Smooth muscle cell (in vitro differentiated cells): ENCODE measurements at regions not wholly inside any gene's neighbourhood (a gene's known extent, or its start where the extent isn't known, plus 50 kb on each side); places are given as distances from the start of the nearest gene placed in this dataset.

Experiments used
- DNase-seq: peaks from one replicate; lab custom pipeline; 2025; ENCODE audit not compliant: unreplicated experiment; lab: John Stamatoyannopoulos, UW
- H2AFZ ChIP-seq: fragments of 200-600 bp; sonication (generic); 2 replicates; pipeline ENCODE4 v1.6.0; 2016; ENCODE audit warnings: antibody characterized with exemption, low read depth, mild to moderate bottlenecking
- H3F3A ChIP-seq: fragments of 200-600 bp; sonication (generic); 2 replicates; pipeline ENCODE4 v1.6.0; 2017; ENCODE audit warnings: antibody characterized with exemption, low read depth
- H3K27ac ChIP-seq: fragments of 200-600 bp; sonication (generic); 2 replicates; pipeline ENCODE4 v1.5.1; 2016; ENCODE audit warnings: low read depth, mild to moderate bottlenecking
- H3K27me3 ChIP-seq: fragments of 200-600 bp; sonication (generic); 2 replicates; pipeline ENCODE4 v1.6.1; 2016; ENCODE audit warnings: low read depth, mild to moderate bottlenecking
- H3K36me3 ChIP-seq: fragments of 200-600 bp; sonication (generic); 2 replicates; pipeline ENCODE4 v1.5.1; 2016; ENCODE audit warnings: low read depth
- H3K4me1 ChIP-seq: fragments of 200-600 bp; sonication (generic); 2 replicates; pipeline ENCODE4 v1.5.1; 2016; ENCODE audit warnings: low read depth
- H3K4me2 ChIP-seq: fragments of 200-600 bp; sonication (generic); 2 replicates; pipeline ENCODE4 v1.6.0; 2016; ENCODE audit warnings: mild to moderate bottlenecking
- H3K4me3 ChIP-seq: fragments of 200-600 bp; sonication (generic); 2 replicates; pipeline ENCODE4 v1.5.1; 2016; ENCODE audit warnings: mild to moderate bottlenecking
- H3K79me2 ChIP-seq: fragments of 200-600 bp; sonication (generic); 2 replicates; pipeline ENCODE4 v1.6.0; 2016; ENCODE audit warnings: low read depth, mild to moderate bottlenecking
- H3K9ac ChIP-seq: fragments of 200-600 bp; sonication (generic); 2 replicates; pipeline ENCODE4 v1.6.0; 2016; ENCODE audit warnings: low read depth
- H3K9me3 ChIP-seq: fragments of 200-600 bp; sonication (generic); replicated peaks from 2 replicates; pipeline ENCODE4 v1.5.1; 2016; ENCODE audit warnings: low read depth
- H4K20me1 ChIP-seq: fragments of 200-600 bp; sonication (generic); 2 replicates; pipeline ENCODE4 v1.6.0; 2016; ENCODE audit warnings: low read depth
- CTCF ChIP-seq: fragments of 200-600 bp; sonication (generic); IDR thresholded peaks from 2 replicates; pipeline ENCODE4 v1.5.1; 2017; ENCODE audit warnings: borderline replicate concordance, mild to moderate bottlenecking, antibody characterized with exemption; ENCODE audit not compliant: insufficient read depth, poor library complexity, severe bottlenecking
- WGBS: methylation state at CpG from one replicate; pipeline ENCODE4 v1.1.7; 2016; ENCODE audit warnings: low lambda C conversion rate; 5-methylcytosine and 5-hydroxymethylcytosine counted together

GRCh38 chr10:57791546-57791945 lies 476.1 kb downstream of the IPMK start:
- no peak for TF ChIP-seq CTCF
- DNase-seq, result no peak
- H3K9ac ChIP-seq, result no peak overlapping the region
- no peaks in the 10 kb centered on the region for H3K79me2 ChIP-seq
- no peak overlapping the region for H3K4me3 ChIP-seq
- H3K4me1 ChIP-seq, result peaks cover 5% of the 10 kb centered on the region
- H3K9me3 ChIP-seq, result no peaks in the 10 kb centered on the region
- no peaks in the 10 kb centered on the region for H3K27me3 ChIP-seq
- H2AFZ ChIP-seq, result no peak overlapping the region
- no peaks in the 10 kb centered on the region for H4K20me1 ChIP-seq
- no peaks in the 10 kb centered on the region for H3K36me3 ChIP-seq
- H3K27ac ChIP-seq, result peak overlapping the region; percentile 81
- no peaks in the 10 kb centered on the region for H3F3A ChIP-seq
- H3K4me2 ChIP-seq, result no peak overlapping the region
- WGBS, result 68% methylated on average over 1 of the region's 1 CpG

- Histone ChIP-seq H3K4me3 (no peak overlapping the region), H3K36me3 (no peaks in the 10 kb centered on the region), H3K27ac (peak overlapping the region; percentile 81), H3K79me2 (no peaks in the 10 kb centered on the region), H3F3A (no peaks in the 10 kb centered on the region), H3K9ac (no peak overlapping the region), H2AFZ (no peak overlapping the region), H3K4me1 (peaks cover 7% of the 10 kb centered on the region), H3K4me2 (no peak overlapping the region), H4K20me1 (no peaks in the 10 kb centered on the region), H3K9me3 (no peaks in the 10 kb centered on the region), H3K27me3 (no peaks in the 10 kb centered on the region)
- WGBS, result 94% methylated on average over 1 of the region's 1 CpG
- DNase-seq, result no peak
- no peak for TF ChIP-seq CTCF
Observed at GRCh38 chr10:57790703-57791102, 477.0 kb downstream of the IPMK start.

GRCh38 chr10:57788117-57788516 lies 479.6 kb downstream of the IPMK start:
- WGBS, result 91% methylated on average over 3 of the region's 3 CpGs

More at GRCh38 chr10:57788117-57788516, 479.6 kb downstream of the IPMK start:
- Histone ChIP-seq H3K4me3 (no peak overlapping the region), H3K27me3 (no peaks in the 10 kb centered on the region), H3K4me2 (no peak overlapping the region), H2AFZ (no peak overlapping the region), H3K4me1 (peaks cover 7% of the 10 kb centered on the region), H3K79me2 (no peaks in the 10 kb centered on the region), H3K9ac (no peak overlapping the region), H3F3A (no peaks in the 10 kb centered on the region), H3K27ac (no peak overlapping the region), H4K20me1 (no peaks in the 10 kb centered on the region), H3K9me3 (no peaks in the 10 kb centered on the region), H3K36me3 (no peaks in the 10 kb centered on the region)
- DNase-seq, result no peak
- TF ChIP-seq CTCF, result no peak
